Activated naive CD4-positive, alpha-beta T cell treated with anti-CD3 and anti-CD28 coated beads, Interleukin-2, amount 10 ng/mL, durations not matched to agents 7 days and 5 days (primary cell): ENCODE measurements at regions not wholly inside any gene's neighbourhood (a gene's known extent, or its start where the extent isn't known, plus 50 kb on each side); places are given as distances from the start of the nearest gene placed in this dataset.
"Not testable (repeated sequence)": the region's sequence is repeated elsewhere in the genome, so short reads cannot be mapped to it uniquely, and the experiment has no call there.

Experiments used
- CTCF ChIA-PET: fragments of 350-600 bp; sonication (Branson Sonifier 250); formaldehyde crosslinking; loops from one replicate; lab custom pipeline; 2021; ENCODE audit warnings: antibody characterized with exemption; lab: Charles Lee
- DNase-seq: peaks from one replicate; pipeline ENCODE4 v3.0.0-alpha.2; 2020
- H3K27ac Mint-ChIP-seq: one replicate; pipeline ENCODE4 v1.8.0; 2021; ENCODE audit warnings: mild to moderate bottlenecking, moderate library complexity, mixed read lengths
- H3K27me3 Mint-ChIP-seq: one replicate; pipeline ENCODE4 v1.8.0; 2021; ENCODE audit warnings: mild to moderate bottlenecking, mixed read lengths
- H3K36me3 Mint-ChIP-seq: one replicate; pipeline ENCODE4 v1.8.0; 2021; ENCODE audit warnings: mixed read lengths
- H3K4me1 Mint-ChIP-seq: one replicate; pipeline ENCODE4 v1.8.0; 2021; ENCODE audit warnings: mixed read lengths
- H3K4me3 Mint-ChIP-seq: one replicate; pipeline ENCODE4 v1.8.0; 2021; ENCODE audit warnings: mild to moderate bottlenecking, moderate library complexity, mixed read lengths
- H3K9me3 Mint-ChIP-seq: one replicate; pipeline ENCODE4 v1.8.0; 2021; ENCODE audit warnings: mixed read lengths

DNA sequence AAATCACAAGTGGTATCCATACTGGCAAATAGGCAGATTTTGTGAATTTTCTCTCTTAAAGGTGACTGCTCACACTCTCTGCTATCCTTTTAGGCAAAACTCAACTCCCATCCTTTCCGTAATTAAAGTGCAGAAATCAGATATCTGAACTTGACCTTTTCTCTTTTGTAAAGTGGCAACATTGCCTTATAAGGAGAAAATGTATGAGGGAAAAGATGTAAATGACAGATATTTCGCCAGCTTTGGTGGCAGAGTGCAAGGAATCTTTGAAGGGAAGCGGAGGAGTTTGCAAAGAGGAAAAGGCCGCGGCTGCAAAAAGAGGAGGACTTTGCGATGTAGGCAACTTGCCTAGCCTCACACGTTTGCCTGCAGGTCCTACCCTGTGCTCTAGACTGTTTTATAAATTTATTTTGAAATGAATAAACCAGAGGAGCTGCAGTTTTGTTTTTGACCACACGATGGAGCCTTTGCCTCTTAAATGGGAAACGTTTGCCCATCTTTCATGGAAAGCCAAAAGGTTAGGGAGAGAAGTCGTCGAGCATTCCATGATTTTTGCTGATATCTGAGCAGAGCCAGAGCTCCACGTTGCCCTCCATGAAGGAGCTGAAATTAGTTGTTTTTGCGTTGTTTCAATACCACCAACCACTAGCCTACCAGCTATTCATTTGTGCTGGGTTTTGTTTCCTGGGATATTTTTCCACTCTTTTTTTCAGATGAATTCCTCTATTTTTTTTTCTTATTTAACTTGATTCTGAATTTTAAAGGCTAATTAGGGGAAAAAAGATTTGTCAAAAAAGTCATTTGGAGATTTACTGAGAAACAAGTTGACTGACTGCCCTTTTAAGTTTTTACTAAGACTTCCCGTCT is 242.3 kb downstream of the LMX1A start:
- no peaks in the 10 kb centered on the region for H3K9me3 Mint-ChIP-seq
- peak; percentile 28 for DNase-seq
- H3K4me1 Mint-ChIP-seq = no peaks in the 10 kb centered on the region
- H3K27me3 Mint-ChIP-seq = peaks cover 37% of the 10 kb centered on the region
- no peak overlapping the region for H3K4me3 Mint-ChIP-seq
- CTCF ChIA-PET = interaction anchor here (0.8 to 2.1 kb wide), 5 partner anchors 15 to 253 kb away, joined by 3 to 7 read pairs (median 3); no protein-coding TSS in a partner anchor
- no peaks in the 10 kb centered on the region for H3K36me3 Mint-ChIP-seq
- no peak overlapping the region for H3K27ac Mint-ChIP-seq

DNA sequence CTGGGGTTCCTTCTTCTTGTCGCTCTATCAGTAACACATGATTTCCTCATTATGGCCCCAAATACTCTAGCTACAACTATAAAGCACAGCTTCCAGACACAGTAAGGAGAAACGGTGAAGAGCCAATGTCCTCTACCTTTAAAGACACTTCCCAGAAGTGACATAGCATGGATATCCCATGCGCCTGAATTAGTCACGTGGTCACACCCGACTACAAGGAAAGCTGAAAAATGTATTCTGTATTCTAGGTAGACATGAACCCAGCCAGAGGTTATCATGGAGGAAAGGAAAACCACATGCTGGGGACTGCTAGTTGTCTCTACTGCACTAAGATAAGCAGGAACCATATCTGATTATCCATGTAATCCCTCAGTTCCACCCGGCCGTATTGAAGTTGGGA is 244.3 kb downstream of the LMX1A start:
- CTCF ChIA-PET = interaction anchor here (1.3 to 1.4 kb wide), 2 partner anchors 14 to 18 kb away, joined by 3 to 4 read pairs; no protein-coding TSS in a partner anchor
- no peaks in the 10 kb centered on the region for H3K4me1 Mint-ChIP-seq

DNA sequence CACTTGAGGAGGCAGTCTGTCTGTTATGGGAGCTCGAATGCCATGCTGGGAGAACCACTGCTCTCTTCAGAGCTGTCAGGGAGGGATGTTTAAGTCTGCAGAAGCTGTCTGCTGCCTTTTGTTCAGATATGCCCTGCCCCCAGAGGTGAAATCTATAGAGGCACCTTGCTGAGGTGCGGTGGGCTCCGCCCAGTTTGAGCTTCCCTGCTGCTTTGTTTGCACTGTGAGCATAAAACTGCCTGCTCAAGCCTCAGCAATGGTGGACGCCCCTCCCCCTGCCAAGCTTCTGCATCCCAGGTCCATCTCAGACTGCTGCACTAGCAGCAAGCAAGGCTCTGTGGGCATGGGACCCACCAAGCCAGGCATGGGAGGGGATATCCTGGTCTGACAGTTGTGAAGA is 247.5 kb downstream of the LMX1A start:
- no peak for DNase-seq
- no peak overlapping the region for H3K27ac Mint-ChIP-seq
- H3K27me3 Mint-ChIP-seq = no peaks in the 10 kb centered on the region
- CTCF ChIA-PET = no interaction called here
- H3K4me3 Mint-ChIP-seq = no peak overlapping the region
- H3K36me3 Mint-ChIP-seq = no peaks in the 10 kb centered on the region
- H3K4me1 Mint-ChIP-seq = no peaks in the 10 kb centered on the region
- no peaks in the 10 kb centered on the region for H3K9me3 Mint-ChIP-seq

More for the DNA sequence above, 244.3 kb downstream of the LMX1A start:
- no peak overlapping the region for H3K4me3 Mint-ChIP-seq
- H3K9me3 Mint-ChIP-seq = no peaks in the 10 kb centered on the region
- H3K36me3 Mint-ChIP-seq = no peaks in the 10 kb centered on the region
- H3K27ac Mint-ChIP-seq = no peak overlapping the region
- H3K27me3 Mint-ChIP-seq = peaks cover 18% of the 10 kb centered on the region
- DNase-seq = no peak

DNA sequence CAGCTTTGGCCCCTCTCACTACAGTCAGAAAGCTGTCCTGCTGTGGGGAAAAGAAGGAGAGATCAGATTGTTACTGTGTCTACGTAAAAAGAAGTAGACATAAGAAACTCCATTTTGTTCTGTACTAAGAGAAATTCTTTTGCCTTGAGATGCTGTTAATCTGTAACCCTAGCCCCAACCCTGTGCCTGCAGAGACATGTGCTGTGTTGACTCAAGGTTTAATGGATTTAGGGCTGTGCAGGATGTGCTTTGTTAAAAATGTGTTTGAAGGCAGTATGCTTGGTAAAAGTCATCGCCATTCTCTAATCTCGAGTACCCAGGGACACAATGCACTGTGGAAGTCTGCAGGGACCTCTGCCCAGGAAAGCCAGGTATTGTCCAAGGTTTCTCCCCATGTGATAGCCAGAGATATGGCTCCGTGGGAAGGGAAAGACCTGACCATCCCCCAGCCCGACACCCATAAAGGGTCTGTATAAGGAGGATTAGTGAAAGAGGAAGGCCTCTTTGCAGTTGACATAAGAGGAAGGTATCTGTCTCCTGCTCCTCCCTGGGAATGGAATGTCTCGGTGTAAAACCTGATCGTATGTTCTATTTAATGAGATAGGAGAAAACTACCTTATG is 263.9 kb downstream of the LMX1A start:
- DNase-seq, H3K4me1 Mint-ChIP-seq, H3K27me3 Mint-ChIP-seq, H3K27ac Mint-ChIP-seq, H3K4me3 Mint-ChIP-seq, H3K36me3 Mint-ChIP-seq, CTCF ChIA-PET: not testable (repeated sequence)
- peaks cover 13% of the 10 kb centered on the region for H3K9me3 Mint-ChIP-seq

DNA sequence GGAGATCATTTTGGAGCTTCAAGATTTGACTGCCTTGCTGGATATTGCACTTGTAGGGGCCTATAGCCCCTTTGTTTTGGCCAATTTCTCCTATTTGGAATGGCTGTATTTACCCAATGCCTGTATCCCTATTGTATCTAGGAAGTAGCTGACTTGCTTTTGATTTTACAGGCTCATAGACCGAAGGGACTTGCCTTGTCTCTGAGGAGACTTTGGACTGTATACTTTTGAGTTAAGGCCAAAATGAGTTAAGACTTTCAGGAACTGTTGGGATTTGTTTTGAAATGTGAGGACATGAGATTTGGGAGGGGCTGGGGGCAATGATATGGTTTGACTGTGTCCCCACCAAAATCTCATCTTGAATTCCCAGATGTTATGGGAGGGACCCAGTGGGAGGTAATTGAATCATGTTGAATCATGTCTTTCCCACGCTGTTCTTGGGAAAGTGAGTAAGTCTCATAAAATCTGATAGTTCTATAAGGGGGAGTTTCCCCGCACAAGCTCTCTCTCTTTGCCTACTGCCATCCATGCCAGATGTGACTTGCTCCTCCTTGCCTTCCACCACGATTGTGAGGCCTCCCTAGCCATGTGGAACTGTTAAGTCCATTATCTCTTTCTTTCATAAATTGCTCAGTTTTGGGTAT is 276.1 kb downstream of the LMX1A start:
- no peaks in the 10 kb centered on the region for H3K36me3 Mint-ChIP-seq
- H3K9me3 Mint-ChIP-seq = no peaks in the 10 kb centered on the region
- no peak overlapping the region for H3K27ac Mint-ChIP-seq
- CTCF ChIA-PET = no interaction called here
- H3K4me3 Mint-ChIP-seq = no peak overlapping the region
- H3K27me3 Mint-ChIP-seq = no peaks in the 10 kb centered on the region
- DNase-seq = no peak
- no peaks in the 10 kb centered on the region for H3K4me1 Mint-ChIP-seq

DNA sequence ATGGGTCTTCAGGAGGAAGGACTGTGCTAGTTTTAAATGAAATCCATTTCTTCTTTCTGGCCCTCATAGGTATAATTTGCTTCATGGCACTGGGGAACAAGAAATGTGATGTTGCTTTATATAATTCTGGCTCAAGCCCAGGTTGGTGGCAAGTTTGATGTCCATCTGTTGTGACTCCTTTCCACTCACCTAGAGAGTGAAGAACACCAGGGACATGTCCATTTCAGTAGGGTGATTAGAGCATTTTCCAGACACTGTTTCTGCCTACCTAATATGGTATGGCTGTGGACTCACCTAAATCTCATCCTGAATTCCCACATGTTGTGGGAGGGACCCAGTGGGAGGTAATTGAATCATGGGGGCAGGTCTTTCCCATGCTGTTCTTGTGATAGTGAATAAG is 278.1 kb downstream of the LMX1A start:
- CTCF ChIA-PET = no interaction called here
- H3K27me3 Mint-ChIP-seq = no peaks in the 10 kb centered on the region
- no peaks in the 10 kb centered on the region for H3K4me1 Mint-ChIP-seq
- H3K27ac Mint-ChIP-seq = no peak overlapping the region
- H3K4me3 Mint-ChIP-seq = no peak overlapping the region
- no peaks in the 10 kb centered on the region for H3K36me3 Mint-ChIP-seq
- DNase-seq = no peak
- no peaks in the 10 kb centered on the region for H3K9me3 Mint-ChIP-seq

DNA sequence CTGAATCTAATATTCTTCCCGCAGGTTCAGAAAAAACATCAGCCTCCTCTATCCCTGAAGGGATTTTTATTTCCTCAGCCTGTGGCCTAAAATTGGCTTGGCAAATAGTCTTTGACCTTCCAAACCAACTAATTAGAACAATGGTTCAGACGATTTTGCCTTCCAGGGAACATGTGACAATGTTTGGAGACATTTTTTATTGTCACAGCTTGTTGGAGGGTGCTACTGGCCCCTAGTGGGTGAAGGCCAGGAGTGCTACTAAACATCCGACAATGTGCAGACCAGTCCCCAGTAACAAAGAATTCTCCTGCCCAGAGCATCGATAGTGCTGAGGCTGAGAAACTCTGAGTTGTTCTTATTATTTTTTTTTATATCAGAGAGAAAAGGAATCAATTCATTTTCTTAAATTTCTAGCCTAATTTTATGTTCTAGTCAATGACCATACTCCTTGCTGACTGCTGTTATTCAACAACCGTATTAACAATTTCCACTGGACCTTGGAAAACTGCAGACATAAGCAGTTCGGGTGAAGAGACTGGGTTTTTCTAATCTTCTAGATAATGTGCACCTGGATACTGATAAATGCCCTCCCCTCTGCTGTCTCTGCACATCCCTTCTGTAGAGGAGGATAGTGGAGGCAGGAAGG is 280.7 kb downstream of the LMX1A start:
- Mint-ChIP-seq H3K4me3 (no peak overlapping the region), H3K4me1 (no peaks in the 10 kb centered on the region), H3K27ac (no peak overlapping the region), H3K27me3 (no peaks in the 10 kb centered on the region), H3K9me3 (no peaks in the 10 kb centered on the region), H3K36me3 (no peaks in the 10 kb centered on the region)
- no peak for DNase-seq
- CTCF ChIA-PET = no interaction called here

DNA sequence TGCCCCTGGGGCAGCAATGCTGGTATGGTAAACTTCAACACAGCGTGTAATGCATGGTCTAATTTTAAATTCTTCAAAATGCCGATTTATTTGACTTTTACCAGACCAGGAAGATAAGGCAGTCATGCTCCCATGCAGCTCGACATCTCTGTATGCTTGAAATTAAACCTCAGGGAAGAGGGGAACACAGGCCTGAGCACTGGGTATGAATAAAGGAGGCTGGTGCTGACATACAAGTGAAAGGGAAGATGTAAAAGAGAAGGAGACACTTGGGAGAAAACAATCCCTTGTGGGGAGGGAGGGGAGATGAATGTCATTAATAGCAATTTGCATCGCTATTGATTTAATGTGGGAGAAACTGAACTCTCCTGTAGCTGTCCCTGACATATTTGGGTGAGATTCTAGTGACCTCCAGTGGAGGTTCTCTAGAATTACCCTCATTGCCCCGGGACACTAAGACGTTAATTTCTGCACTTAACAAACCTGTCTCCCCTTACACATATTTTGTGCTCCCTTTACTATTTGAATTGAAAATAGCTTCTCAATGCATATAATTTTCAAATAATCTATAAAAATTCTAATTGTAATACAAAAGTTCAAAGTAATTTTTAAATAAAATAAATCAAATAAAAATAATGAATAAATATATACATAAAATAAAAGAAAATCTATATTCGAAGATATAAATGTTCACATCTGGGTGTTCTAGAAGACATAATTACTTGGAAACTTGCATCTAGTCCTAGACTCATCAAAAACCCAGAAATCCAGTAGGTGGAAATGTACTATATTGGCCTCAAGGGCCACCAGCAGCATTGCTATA is 283.1 kb downstream of the LMX1A start:
- DNase-seq = no peak
- no peaks in the 10 kb centered on the region for H3K36me3 Mint-ChIP-seq
- no peaks in the 10 kb centered on the region for H3K27me3 Mint-ChIP-seq
- H3K27ac Mint-ChIP-seq = no peak overlapping the region
- no peak overlapping the region for H3K4me3 Mint-ChIP-seq
- H3K4me1 Mint-ChIP-seq = no peaks in the 10 kb centered on the region
- CTCF ChIA-PET = interaction anchor here (1.0 to 1.2 kb wide), 4 partner anchors 10 to 1714 kb away, joined by 3 to 4 read pairs (median 4); no protein-coding TSS in a partner anchor
- no peaks in the 10 kb centered on the region for H3K9me3 Mint-ChIP-seq

DNA sequence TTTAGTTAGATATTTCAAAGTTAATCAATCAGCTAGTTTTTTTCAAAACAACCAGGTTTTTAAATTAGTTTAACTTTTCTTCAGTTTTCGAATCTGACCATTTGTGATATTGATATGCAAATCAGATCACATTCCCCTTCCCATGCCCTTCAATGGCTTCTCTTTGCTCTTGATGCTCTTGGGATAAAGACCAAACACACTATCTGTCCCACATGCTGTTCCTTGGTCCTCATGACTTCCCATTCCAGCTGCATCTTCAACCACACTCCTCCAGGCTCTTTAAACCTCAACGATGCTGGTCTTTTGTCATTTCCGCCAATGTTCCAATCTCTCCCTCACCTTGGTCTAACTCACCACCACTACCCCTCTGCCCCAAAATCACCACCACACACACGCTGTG is 285.8 kb downstream of the LMX1A start:
- Mint-ChIP-seq H3K4me3 (no peak overlapping the region), H3K27me3 (no peaks in the 10 kb centered on the region)
- CTCF ChIA-PET = no interaction called here

DNA sequence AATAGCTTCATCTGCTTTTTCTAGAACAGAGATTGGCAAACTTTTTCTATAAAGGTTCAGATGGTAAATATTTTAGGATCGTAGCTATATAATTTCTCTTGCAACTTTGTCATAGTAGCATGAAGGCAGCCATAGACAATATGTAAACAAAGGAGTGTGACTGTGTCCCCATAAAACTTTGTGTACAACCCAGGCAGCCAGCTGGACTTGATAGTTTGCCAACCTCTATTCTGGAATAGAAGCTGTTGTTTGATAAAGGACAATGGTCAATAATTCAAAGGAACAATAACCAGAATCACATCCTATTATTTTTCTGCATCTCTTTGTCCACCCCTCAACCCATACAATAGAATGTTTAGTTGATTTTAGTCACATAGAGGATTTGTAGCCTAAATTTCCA is 286.7 kb downstream of the LMX1A start:
- no peak overlapping the region for H3K4me3 Mint-ChIP-seq
- no peaks in the 10 kb centered on the region for H3K36me3 Mint-ChIP-seq
- no peak overlapping the region for H3K27ac Mint-ChIP-seq
- no peaks in the 10 kb centered on the region for H3K9me3 Mint-ChIP-seq
- H3K27me3 Mint-ChIP-seq = no peaks in the 10 kb centered on the region
- CTCF ChIA-PET = no interaction called here
- H3K4me1 Mint-ChIP-seq = no peaks in the 10 kb centered on the region
- DNase-seq = no peak

More for the DNA sequence above, 285.8 kb downstream of the LMX1A start:
- Mint-ChIP-seq H3K36me3 (no peaks in the 10 kb centered on the region), H3K4me1 (no peaks in the 10 kb centered on the region), H3K9me3 (no peaks in the 10 kb centered on the region), H3K27ac (no peak overlapping the region)
- no peak for DNase-seq

DNA sequence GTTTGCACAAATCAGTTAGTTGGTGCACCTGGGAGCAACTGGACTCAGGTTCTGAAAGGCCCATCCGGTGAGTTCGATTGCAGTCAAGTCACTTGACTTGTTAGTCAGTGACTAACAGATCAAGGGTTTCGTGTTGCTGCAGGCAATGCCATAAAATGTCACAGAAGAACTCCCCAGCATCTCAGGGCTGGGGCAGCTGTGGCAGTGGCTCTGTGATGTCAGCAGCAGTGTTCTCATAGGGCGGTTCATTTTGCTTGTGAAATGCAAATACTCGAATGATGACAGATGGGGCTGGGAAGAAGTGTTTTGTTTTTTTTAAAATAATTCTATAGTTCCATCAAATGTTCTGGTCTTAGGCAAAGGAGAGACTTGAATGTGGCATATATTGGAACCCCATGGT is 287.8 kb downstream of the LMX1A start:
- Mint-ChIP-seq H3K36me3 (no peaks in the 10 kb centered on the region), H3K9me3 (no peaks in the 10 kb centered on the region), H3K27ac (no peak overlapping the region), H3K4me1 (no peaks in the 10 kb centered on the region), H3K27me3 (no peaks in the 10 kb centered on the region), H3K4me3 (no peak overlapping the region)
- CTCF ChIA-PET = no interaction called here
- no peak for DNase-seq

DNA sequence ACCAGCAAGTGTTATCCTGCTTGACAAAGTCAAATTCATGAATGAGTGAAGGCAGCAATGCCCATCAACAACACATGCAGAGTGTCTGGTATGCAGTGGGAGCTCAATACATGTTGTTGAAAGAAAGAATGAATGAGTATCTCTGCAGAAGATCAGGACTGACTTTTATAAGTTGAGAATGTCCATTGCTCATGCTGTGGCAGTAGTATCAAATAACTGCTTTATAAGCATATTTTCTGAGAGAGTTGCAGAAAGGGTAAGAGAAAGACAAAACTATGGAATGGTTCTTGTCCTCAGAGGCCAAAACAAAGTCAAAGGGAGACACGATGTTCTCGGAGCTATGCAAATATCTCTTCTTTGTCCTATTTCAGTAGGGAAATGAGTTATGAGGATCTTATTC is 288.7 kb downstream of the LMX1A start:
- no peaks in the 10 kb centered on the region for H3K36me3 Mint-ChIP-seq

DNA sequence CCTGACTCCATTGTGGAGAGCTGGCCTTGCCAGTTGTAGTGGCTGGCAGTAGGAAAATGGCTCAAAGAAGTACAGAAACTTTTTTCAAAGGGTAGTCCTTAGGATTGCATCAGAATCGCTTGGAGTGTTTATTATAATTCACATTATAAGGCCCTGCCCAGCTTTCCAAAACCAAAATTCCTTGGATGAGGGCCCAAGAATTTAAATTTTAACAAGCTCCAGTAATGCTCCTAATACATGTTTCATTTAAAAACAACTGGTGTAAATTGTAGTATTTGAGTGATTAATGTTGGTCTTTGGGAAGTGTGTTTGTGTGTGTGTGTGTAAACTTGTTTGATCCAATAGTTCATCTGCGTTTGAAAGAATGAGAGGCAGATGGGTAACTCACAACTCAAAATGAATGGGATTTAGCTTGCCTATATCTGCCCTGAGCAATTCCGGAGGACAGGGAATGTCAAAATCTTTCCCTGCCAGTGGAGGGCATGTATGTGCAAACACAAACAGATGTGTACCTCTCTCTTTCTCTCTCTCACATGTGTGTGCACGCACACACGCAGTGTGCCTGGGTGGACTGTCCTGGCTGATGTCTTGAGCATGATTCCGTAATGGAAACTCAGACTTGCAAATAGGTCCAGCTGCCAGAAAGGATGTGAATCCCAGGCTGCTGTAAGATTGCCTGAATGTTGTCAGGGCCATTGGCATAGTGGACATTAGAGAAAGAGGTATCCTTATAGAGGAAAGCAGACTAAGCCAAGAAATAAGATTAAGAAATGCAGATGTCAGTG is 293.1 kb downstream of the LMX1A start:
- DNase-seq = no peak
- no peaks in the 10 kb centered on the region for H3K36me3 Mint-ChIP-seq
- no peaks in the 10 kb centered on the region for H3K9me3 Mint-ChIP-seq
- H3K4me3 Mint-ChIP-seq = no peak overlapping the region
- no peaks in the 10 kb centered on the region for H3K27me3 Mint-ChIP-seq
- no peak overlapping the region for H3K27ac Mint-ChIP-seq
- CTCF ChIA-PET = no interaction called here
- no peaks in the 10 kb centered on the region for H3K4me1 Mint-ChIP-seq

More for the DNA sequence above, 288.7 kb downstream of the LMX1A start:
- no peaks in the 10 kb centered on the region for H3K27me3 Mint-ChIP-seq
- H3K4me1 Mint-ChIP-seq = no peaks in the 10 kb centered on the region
- H3K9me3 Mint-ChIP-seq = no peaks in the 10 kb centered on the region
- CTCF ChIA-PET = no interaction called here
- H3K27ac Mint-ChIP-seq = no peak overlapping the region
- no peak overlapping the region for H3K4me3 Mint-ChIP-seq
- no peak for DNase-seq
